GM12874 (cell line): ENCODE measurements at regions not wholly inside any gene's neighbourhood (a gene's known extent, or its start where the extent isn't known, plus 50 kb on each side); places are given as distances from the start of the nearest gene placed in this dataset.

Source experiments
- CTCF ChIP-seq: IDR thresholded peaks from 2 replicates; pipeline ENCODE4 v1.5.1; 2011; ENCODE audit warnings: low read depth, mild to moderate bottlenecking, control low read depth, low read length, moderate library complexity; ENCODE audit not compliant: insufficient read depth

- TF ChIP-seq CTCF: no peak
These were observed 715.8 kb upstream of the LRRC4C start for GRCh38 chr11:42175203-42175602.

- no peak for TF ChIP-seq CTCF
These were observed 719.8 kb upstream of the LRRC4C start for GRCh38 chr11:42179216-42179615.

- no peak for TF ChIP-seq CTCF
These were observed 736.0 kb upstream of the LRRC4C start for GRCh38 chr11:42195289-42196013.

- TF ChIP-seq CTCF: no peak
These were observed 740.9 kb upstream of the LRRC4C start for GRCh38 chr11:42200311-42200710.

GRCh38 chr11:42201603-42202148 is 742.2 kb upstream of the LRRC4C start:
- TF ChIP-seq CTCF: no peak

GRCh38 chr11:42205518-42205917 is 746.1 kb upstream of the LRRC4C start:
- no peak for TF ChIP-seq CTCF

- no peak for TF ChIP-seq CTCF
These were observed 766.2 kb upstream of the LRRC4C start for GRCh38 chr11:42225664-42226063.

- TF ChIP-seq CTCF: no peak
These were observed 773.2 kb upstream of the LRRC4C start for GRCh38 chr11:42232673-42233072.
